ENCODE measurements at regions not wholly inside any gene's neighbourhood (a gene's known extent, or its start where the extent isn't known, plus 50 kb on each side); places are given as distances from the start of the nearest gene placed in this dataset.
A peak's percentile ranks its signal among the peaks of the same experiment; 100 is the strongest.

DNA sequence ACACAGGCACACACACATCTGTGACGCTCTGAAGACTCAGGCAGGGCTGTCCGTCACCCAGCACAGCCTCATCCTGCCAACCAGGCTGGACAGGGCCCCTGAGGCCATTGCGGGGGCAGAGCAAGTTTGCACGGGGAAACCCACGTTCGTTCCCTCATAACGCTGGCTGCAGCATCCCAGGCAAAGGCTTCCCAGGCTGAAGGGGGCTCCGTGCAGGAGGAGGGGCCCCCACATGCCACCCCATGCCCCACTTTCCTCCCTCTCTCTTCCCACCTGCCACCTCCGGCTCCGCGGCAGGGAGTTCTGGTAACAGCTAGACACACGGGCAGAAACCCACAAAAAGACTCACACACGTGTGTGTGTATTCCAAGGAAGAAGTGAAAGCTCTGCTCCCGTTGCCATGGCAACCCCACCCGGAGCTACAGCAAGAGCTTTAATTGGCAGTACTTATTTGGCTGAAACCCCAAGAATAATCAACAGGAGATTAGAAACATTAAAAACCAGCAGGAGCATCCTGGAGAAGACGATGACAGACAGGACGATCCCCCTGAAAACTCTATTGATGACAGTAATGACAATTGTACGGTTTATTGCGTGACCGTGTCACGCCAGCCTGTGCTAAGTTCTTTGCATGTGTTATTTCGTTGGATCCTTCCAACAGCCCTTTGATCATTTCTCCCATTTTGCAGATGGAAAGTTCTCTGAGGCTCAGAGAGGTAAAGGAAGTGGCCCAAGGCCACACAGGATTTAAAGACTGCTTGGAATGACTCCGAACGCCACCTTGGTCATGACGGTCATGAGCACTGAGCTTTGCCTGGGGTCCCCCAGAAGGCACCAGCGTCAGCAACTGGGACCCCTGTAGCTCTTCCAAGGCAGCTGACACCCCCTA lies 247.1 kb downstream of the NPHP4 start:
- in situ Hi-C loops (cut with MboI): loop anchor here (5.0 to 10.0 kb wide), 2 partner anchors 238 to 1830 kb away; no protein-coding TSS in a partner anchor

DNA sequence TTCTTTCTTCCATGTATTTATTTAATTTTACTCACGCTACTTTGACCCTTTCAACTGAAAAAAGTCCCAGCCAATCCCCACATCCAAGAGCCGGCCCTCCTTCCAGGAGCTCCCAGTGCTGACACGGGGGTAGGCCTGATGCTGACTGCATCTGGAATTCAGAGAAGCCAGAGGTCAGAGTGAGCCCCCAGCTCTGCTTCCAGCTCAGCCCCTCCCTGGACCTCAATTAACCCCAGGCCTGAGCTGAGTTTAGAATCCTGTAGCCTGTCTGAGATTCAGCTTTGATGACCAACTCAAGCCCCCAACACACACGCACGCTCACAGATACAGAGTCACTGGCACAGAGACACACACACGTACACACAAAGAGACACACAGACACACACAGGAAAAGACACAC lies 247.9 kb downstream of the NPHP4 start:
- WGBS (ENCODE audit: insufficient coverage, insufficient replicate concordance, low lambda C conversion rate, missing lambda C conversion rate): 39% methylated on average over 6 of the region's 6 CpGs
- Histone ChIP-seq H3K4me2 (ENCODE audit: control insufficient read depth, insufficient read depth) (no peak overlapping the region), H3K4me1 (ENCODE audit: control insufficient read depth, insufficient read depth, low read length) (no peaks in the 10 kb centered on the region), H3K4me3 (no peak overlapping the region), H2AFZ (ENCODE audit: control insufficient read depth, low read depth, low read length) (no peak overlapping the region), H3K9ac (ENCODE audit: control insufficient read depth, insufficient read depth, low read length) (no peak overlapping the region), H3K9me3 (replicated peaks; ENCODE audit: control insufficient read depth, insufficient read depth, low read length) (no peaks in the 10 kb centered on the region), H3K27me3 (replicated peaks in 1 of 2; ENCODE audit: control insufficient read depth in 2 of 2, insufficient read depth in 2 of 2, low read length in 1 of 2) (peaks cover 0 to 2% of the 10 kb centered on the region in 2 experiments; a peak in 1 of 4 replicates), H4K20me1 (ENCODE audit: control insufficient read depth, insufficient read depth) (no peaks in the 10 kb centered on the region), H3K79me2 (ENCODE audit: control insufficient read depth, insufficient read depth, low read length) (no peaks in the 10 kb centered on the region), H3K36me3 (ENCODE audit: control insufficient read depth in 2 of 2, insufficient read depth in 2 of 2, low read length in 1 of 2) (no peaks in the 10 kb centered on the region), H3K27ac (ENCODE audit: control insufficient read depth, insufficient read depth) (no peak overlapping the region)
- POLR2A ChIA-PET: no interaction called here
- TF ChIP-seq JUNB (IDR thresholded peaks at IDR 0.05) (no peak), TAF1 (IDR thresholded peaks at IDR 0.05; ENCODE audit: borderline replicate concordance, low read depth, low read length) (no peak), ZZZ3 (IDR thresholded peaks at IDR 0.05; ENCODE audit: control insufficient read depth, insufficient read length, low read depth) (no peak), SMC3 (IDR thresholded peaks at IDR 0.05; ENCODE audit: borderline replicate concordance, low read length) (no peak), STAT3 (IDR thresholded peaks at IDR 0.05; ENCODE audit: low read depth, low read length) (no peak), CBX3 (IDR thresholded peaks at IDR 0.05; ENCODE audit: borderline replicate concordance, low read depth) (no peak), NRF1 (conservative IDR thresholded peaks at IDR 0.05; ENCODE audit: low read depth, low read length) (no peak)
- TF ChIP-seq, protein P1, sequence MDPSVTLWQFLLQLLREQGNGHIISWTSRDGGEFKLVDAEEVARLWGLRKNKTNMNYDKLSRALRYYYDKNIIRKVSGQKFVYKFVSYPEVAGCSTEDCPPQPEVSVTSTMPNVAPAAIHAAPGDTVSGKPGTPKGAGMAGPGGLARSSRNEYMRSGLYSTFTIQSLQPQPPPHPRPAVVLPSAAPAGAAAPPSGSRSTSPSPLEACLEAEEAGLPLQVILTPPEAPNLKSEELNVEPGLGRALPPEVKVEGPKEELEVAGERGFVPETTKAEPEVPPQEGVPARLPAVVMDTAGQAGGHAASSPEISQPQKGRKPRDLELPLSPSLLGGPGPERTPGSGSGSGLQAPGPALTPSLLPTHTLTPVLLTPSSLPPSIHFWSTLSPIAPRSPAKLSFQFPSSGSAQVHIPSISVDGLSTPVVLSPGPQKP (IDR thresholded peaks at IDR 0.05; ENCODE audit: low read depth, low read length): no peak
- intact Hi-C loops (cut with micrococcal nuclease; ENCODE audit: unreplicated experiment): no loop called here
- in situ Hi-C loops (cut with MboI): loop anchor here (10.0 kb wide), 1 partner anchor 1830 kb away; no protein-coding TSS in a partner anchor
- no peak for DNase-seq (ENCODE audit: low read depth, low spot score)
- no peak for FAIRE-seq
- BruUV-seq (replicated peaks): no TSS peak
- SMC1A ChIA-PET (ENCODE audit: uncharacterized antibody, unreplicated experiment): no interaction called here
- CTCF ChIA-PET: interaction anchor here (0.6 to 1.2 kb wide), 3 partner anchors 15 to 229 kb away, joined by 3 read pairs; no protein-coding TSS in a partner anchor
- RAD21 ChIA-PET (ENCODE audit: unreplicated experiment): no interaction called here
- no peak for ATAC-seq

More for the DNA sequence above, 247.1 kb downstream of the NPHP4 start:
- DNase-seq (ENCODE audit: low read depth, low spot score) (no peak), ATAC-seq (no peak; the same call in 2 of the 3 replicates), FAIRE-seq (no peak)
- SMC1A ChIA-PET (ENCODE audit: uncharacterized antibody, unreplicated experiment): no interaction called here
- TF ChIP-seq BMI1 (IDR thresholded peaks at IDR 0.05; ENCODE audit: borderline replicate concordance): 0 out of 2 replicates have a peak, but pooled peaks have one; percentile 19
- TF ChIP-seq, protein P2, sequence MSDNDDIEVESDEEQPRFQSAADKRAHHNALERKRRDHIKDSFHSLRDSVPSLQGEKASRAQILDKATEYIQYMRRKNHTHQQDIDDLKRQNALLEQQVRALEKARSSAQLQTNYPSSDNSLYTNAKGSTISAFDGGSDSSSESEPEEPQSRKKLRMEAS (IDR thresholded peaks at IDR 0.05; ENCODE audit: low read depth, low read length): no peak
- H3K9me3 ChIP-seq (replicated peaks; ENCODE audit: control insufficient read depth, insufficient read depth, low read length): no peaks in the 10 kb centered on the region
- RAD21 ChIA-PET (ENCODE audit: unreplicated experiment): interaction anchor here (0.5 to 1.7 kb wide), 4 partner anchors 230 to 1831 kb away, joined by 3 to 4 read pairs (median 3); no protein-coding TSS in a partner anchor
- H2AFZ ChIP-seq (ENCODE audit: control insufficient read depth, low read depth, low read length): no peak overlapping the region
- H3K4me3 ChIP-seq: no peak overlapping the region
- intact Hi-C loops (cut with micrococcal nuclease; ENCODE audit: unreplicated experiment): loop anchor here (5.0 kb wide), 2 partner anchors 108 to 1833 kb away; no protein-coding TSS in a partner anchor
- no peak overlapping the region for H3K9ac ChIP-seq (ENCODE audit: control insufficient read depth, insufficient read depth, low read length)
- no peaks in the 10 kb centered on the region for H3K36me3 ChIP-seq (ENCODE audit: control insufficient read depth in 2 of 2, insufficient read depth in 2 of 2, low read length in 1 of 2)
- H4K20me1 ChIP-seq (ENCODE audit: control insufficient read depth, insufficient read depth): no peaks in the 10 kb centered on the region
- H3K79me2 ChIP-seq (ENCODE audit: control insufficient read depth, insufficient read depth, low read length): no peaks in the 10 kb centered on the region
- 29% methylated on average over 26 of the region's 26 CpGs for WGBS (ENCODE audit: insufficient coverage, insufficient replicate concordance, low lambda C conversion rate, missing lambda C conversion rate)
- POLR2A ChIA-PET: no interaction called here
- H3K27ac ChIP-seq (ENCODE audit: control insufficient read depth, insufficient read depth): no peak overlapping the region
- no TSS peak for BruUV-seq (replicated peaks)
- CTCF ChIA-PET: interaction anchor here (0.6 to 2.7 kb wide), 8 partner anchors 9 to 235 kb away, joined by 3 to 22 read pairs (median 3); no protein-coding TSS in a partner anchor
- no peaks in the 10 kb centered on the region for H3K4me1 ChIP-seq (ENCODE audit: control insufficient read depth, insufficient read depth, low read length)
- no peak overlapping the region for H3K4me2 ChIP-seq (ENCODE audit: control insufficient read depth, insufficient read depth)
- peaks cover 0 to 2% of the 10 kb centered on the region in 2 experiments; a peak in 1 of 4 replicates for H3K27me3 ChIP-seq (replicated peaks in 1 of 2; ENCODE audit: control insufficient read depth in 2 of 2, insufficient read depth in 2 of 2, low read length in 1 of 2)
